ENCODE measurements at regions not wholly inside any gene's neighbourhood (a gene's known extent, or its start where the extent isn't known, plus 50 kb on each side); places are given as distances from the start of the nearest gene placed in this dataset.

- TF ChIP-seq CTCF (IDR thresholded peaks at IDR 0.05) (no peak), SIN3A (IDR thresholded peaks at IDR 0.05; ENCODE audit: borderline replicate concordance, insufficient read depth, low read depth, low read length) (no peak), REST (IDR thresholded peaks at IDR 0.05; ENCODE audit: insufficient read depth in 1 of 2, low read depth in 2 of 2, low read length in 1 of 2) (no peak), POLR2AphosphoS5 (IDR thresholded peaks at IDR 0.05; ENCODE audit: low read depth, low read length) (no peak)
Measured at GRCh38 chr11:81756864-81757595, 976.6 kb downstream of the FAM181B start.

Measured in Panc1 (cell line).